ENCODE measurements at regions not wholly inside any gene's neighbourhood (a gene's known extent, or its start where the extent isn't known, plus 50 kb on each side); places are given as distances from the start of the nearest gene placed in this dataset. TPM values are rescaled to one million over a fixed set of nuclear protein-coding genes. Genes with fewer than 3 reads are reported as not detected.

GRCh38 chr14:25103271-25103670, 53.3 kb upstream of the STXBP6 start:
- Histone ChIP-seq H3K27ac (ENCODE audit: low read depth, low read length) (no peak overlapping the region), H3K27me3 (ENCODE audit: control insufficient read depth, insufficient read depth, low read length) (no peaks in the 10 kb centered on the region), H3K4me3 (ENCODE audit: low read depth, low read length) (no peak overlapping the region), H3K9me3 (ENCODE audit: control insufficient read depth, insufficient read depth, low read length) (no peaks in the 10 kb centered on the region; the same call in 1 of the 2 replicates)
- no peak for TF ChIP-seq CTCF (IDR thresholded peaks at IDR 0.05; ENCODE audit: low read depth, low read length)
- POLR2A ChIA-PET: no interaction called here
- DNase-seq (ENCODE audit: low read depth, low spot score): no peak
- CTCF ChIA-PET: no interaction called here

GRCh38 chr14:25102788-25103187, 52.8 kb upstream of the STXBP6 start:
- CTCF ChIA-PET: no interaction called here
- TF ChIP-seq CTCF (IDR thresholded peaks at IDR 0.05; ENCODE audit: low read depth, low read length): no peak
- POLR2A ChIA-PET: no interaction called here
- DNase-seq (ENCODE audit: low read depth, low spot score): no peak
- no peak overlapping the region for H3K4me3 ChIP-seq (ENCODE audit: low read depth, low read length)
- H3K9me3 ChIP-seq (ENCODE audit: control insufficient read depth, insufficient read depth, low read length): no peaks in the 10 kb centered on the region; the same call in 1 of the 2 replicates
- H3K27ac ChIP-seq (ENCODE audit: low read depth, low read length): no peak overlapping the region
- no peaks in the 10 kb centered on the region for H3K27me3 ChIP-seq (ENCODE audit: control insufficient read depth, insufficient read depth, low read length)

- no peak overlapping the region for H3K4me3 ChIP-seq (ENCODE audit: low read depth, low read length)
These were observed 51.3 kb upstream of the STXBP6 start for GRCh38 chr14:25101276-25101675.

More at GRCh38 chr14:25101276-25101675, 51.3 kb upstream of the STXBP6 start:
- CTCF ChIA-PET: no interaction called here
- no peak overlapping the region for H3K27ac ChIP-seq (ENCODE audit: low read depth, low read length)
- no peak for DNase-seq (ENCODE audit: low read depth, low spot score)
- no peaks in the 10 kb centered on the region for H3K27me3 ChIP-seq (ENCODE audit: control insufficient read depth, insufficient read depth, low read length)
- no peak for TF ChIP-seq CTCF (IDR thresholded peaks at IDR 0.05; ENCODE audit: low read depth, low read length)
- no peaks in the 10 kb centered on the region; the same call in 1 of the 2 replicates for H3K9me3 ChIP-seq (ENCODE audit: control insufficient read depth, insufficient read depth, low read length)
- POLR2A ChIA-PET: no interaction called here

Small RNA genes in the stretch of these regions (small RNA-seq; reads per million reads assigned to genes)
- not detected for gene HMGN2P6 (ENCODE audit: insufficient read length, low read depth)

Data from AG04450 (cell line).